GM12872 (cell line): ENCODE measurements at regions not wholly inside any gene's neighbourhood (a gene's known extent, or its start where the extent isn't known, plus 50 kb on each side); places are given as distances from the start of the nearest gene placed in this dataset.

Experiments used
- TF ChIP-seq, protein P1 (sequence below): IDR thresholded peaks from 3 replicates; pipeline ENCODE4 v1.5.1; 2011; ENCODE audit warnings: low read depth, mild to moderate bottlenecking, low read length, moderate library complexity; ENCODE audit not compliant: insufficient read depth

DNA sequence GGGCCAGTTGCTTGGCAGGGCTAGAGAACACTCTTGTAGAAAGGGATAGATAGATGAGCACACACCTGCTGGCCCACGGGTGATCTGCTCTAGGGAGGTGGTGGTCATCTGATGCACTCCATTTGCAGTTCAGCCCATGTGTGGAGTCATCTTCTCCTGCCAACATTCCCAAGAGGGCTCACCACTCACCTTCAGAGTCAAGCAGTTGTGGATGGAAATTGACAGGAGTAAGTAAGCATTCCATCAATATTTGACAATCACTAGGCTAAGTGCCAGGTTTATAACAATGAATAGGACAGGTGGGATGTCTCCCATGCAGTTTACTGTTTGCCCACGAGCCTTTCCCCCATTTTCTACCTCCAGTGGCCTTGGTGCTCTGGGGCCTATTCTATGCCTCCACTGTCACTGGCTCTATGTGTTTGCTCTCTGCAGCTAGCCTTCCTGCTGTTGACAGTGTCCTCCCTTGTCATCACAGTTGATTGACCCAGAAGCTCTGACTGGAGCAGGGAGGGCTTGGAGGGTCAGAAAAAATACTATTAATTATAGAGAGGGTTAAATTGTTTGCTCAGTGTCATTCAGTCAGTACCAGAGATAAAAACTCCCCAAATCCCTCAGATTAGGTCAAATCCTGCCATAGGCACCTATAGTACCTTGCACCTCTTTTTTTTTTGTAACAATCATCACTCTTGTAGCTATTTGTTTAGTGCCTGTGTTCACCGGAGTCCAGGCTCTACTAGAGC is 134.6 kb upstream of the PZP start:
- TF ChIP-seq, protein P1, sequence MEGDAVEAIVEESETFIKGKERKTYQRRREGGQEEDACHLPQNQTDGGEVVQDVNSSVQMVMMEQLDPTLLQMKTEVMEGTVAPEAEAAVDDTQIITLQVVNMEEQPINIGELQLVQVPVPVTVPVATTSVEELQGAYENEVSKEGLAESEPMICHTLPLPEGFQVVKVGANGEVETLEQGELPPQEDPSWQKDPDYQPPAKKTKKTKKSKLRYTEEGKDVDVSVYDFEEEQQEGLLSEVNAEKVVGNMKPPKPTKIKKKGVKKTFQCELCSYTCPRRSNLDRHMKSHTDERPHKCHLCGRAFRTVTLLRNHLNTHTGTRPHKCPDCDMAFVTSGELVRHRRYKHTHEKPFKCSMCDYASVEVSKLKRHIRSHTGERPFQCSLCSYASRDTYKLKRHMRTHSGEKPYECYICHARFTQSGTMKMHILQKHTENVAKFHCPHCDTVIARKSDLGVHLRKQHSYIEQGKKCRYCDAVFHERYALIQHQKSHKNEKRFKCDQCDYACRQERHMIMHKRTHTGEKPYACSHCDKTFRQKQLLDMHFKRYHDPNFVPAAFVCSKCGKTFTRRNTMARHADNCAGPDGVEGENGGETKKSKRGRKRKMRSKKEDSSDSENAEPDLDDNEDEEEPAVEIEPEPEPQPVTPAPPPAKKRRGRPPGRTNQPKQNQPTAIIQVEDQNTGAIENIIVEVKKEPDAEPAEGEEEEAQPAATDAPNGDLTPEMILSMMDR = no peak

DNA sequence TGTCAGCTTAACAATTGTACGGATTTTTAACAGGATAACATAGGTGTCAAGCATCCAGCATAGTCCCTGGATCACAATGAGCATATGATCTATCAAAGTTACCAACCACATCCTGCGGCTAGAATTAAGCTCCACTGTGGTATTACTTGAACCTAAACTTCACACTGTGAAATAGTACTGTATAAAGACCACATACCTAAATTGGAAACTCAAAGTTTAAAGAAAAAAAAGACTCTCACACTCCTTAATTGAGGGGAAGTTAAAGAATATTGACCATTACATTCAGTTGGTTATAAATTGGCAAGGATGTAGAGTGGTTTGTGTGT is 133.0 kb upstream of the PZP start:
- TF ChIP-seq, protein P1 = no peak

DNA sequence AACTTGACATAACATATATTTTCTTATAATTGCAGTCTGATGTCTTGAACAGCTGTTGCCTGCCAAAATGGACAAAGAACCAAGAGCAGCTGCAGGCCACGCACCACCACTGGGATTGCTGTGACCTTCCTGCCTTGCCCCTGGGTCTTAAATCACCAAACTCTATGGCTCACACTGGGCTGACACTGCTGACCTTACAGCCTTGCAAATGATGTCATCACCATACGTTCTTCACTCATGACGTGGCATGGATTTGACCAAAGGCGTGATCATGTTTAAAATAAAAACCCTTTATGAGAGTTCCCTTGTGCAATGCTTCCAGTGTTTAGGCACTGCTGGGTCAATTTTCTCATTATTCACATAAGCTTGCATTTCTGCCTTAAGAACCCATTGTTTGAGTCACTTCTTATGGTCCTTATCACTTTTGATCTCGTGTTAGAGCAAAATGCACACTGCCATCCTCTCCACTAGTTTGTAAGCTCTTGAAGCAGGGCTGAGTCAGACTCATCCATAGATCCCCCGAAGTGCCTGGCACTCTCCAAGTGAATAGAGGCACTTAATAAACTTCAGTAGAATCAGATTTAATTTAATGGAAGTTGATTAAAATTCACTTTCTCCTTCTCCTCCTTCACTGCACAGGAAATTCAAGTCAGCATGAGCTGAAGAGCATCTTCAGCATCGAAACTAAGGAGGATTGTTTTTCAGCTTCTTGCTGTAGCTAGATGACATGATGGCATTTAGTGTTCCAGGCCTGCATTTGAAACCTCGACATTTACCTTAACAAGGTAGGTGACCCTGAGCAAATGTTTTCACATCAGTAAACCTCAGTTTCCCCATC is 132.4 kb upstream of the PZP start:
- TF ChIP-seq, protein P1 = 0 out of 3 replicates have a peak, but pooled peaks have one; percentile 8

DNA sequence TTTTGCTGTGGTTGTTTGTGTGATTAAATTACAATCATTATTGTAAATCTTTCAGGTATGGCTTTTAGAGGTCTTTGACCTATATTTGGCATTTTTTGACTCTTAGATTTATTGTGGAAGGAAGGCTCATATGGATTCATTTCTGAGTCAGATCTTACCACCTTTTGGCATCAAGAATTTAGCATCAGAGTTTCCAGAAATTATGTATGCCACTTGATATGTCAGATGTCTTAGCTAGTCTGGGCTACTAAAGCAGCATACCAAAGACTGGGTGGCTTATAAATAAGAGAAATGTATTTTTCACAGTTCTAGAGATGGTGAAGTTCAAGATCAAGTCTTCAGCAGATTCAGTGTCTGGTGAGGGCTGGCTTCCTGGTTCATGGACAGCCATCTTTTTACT is 129.5 kb upstream of the PZP start:
- TF ChIP-seq, protein P1 = no peak

DNA sequence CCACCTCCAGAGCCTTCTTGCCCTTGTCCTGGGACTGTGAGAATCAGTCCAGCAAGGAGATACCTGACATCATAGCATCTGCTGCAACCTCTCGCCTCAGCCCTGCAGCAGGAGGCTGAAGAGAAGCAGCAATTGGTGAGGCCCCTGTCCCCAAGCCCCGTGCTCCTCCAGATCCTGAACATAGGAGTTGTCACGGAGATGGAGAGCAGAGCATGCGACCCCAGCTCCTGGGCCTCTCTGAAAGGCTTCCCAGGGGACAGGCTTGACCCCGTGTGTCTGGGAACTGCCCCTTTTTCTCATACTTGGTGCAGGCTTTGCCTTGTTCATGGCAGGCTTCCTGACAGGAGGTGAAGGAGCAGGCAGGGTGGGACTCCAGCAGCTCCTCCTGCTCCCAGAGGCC is 127.7 kb upstream of the PZP start:
- TF ChIP-seq, protein P1 = no peak

DNA sequence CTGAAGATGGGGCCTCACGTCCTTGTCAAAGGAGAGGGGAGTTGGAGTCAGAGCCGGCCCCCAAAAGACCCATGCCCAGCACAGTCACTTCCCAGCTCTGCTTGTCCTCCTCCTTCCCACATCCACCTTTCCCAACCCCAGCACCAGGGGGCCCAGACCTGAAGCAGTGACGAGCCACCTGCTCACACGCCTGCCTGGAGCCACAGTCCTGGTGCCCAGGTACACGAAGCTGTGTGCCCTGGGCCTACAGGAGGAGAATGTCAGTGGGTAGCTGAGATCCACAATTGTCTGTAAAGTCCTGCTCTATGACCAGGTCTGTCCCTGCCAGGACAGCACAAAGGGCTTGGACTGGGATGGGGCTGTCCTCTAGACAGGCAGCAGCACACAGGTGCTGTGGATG is 126.8 kb upstream of the PZP start:
- TF ChIP-seq, protein P1 = no peak

DNA sequence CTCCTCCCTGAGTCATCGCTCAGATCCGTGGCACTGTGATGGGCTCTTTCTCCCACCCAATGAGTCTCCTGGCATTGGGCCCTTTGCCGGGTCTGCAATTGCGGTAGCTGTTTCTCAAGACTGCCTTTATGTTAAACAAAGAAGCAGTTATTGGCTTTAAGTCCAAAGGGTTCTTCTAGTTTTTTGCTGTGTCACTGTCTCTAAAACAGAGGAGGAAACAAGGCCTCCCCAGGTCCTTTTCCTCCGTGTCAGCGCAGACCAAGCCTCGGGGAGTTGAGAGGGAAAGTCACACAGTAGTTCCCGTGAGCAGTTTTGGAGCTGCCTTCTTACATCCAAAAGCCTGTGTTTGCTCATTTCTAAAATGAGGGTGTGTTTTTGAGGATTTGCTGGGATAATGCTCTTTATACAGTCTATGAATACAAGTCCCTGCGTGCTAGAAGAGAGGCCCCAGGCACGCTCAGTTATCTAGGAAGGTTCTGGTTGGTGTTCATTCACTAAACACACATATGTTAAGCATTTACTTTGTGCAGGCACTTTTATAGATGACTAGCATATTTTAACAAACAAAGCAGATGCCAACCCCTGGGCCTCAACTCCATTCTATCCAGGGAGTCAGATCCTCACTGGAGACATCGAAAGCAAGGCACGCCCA is 126.0 kb upstream of the PZP start:
- TF ChIP-seq, protein P1 = no peak
